ENCODE measurements at regions not wholly inside any gene's neighbourhood (a gene's known extent, or its start where the extent isn't known, plus 50 kb on each side); places are given as distances from the start of the nearest gene placed in this dataset.

GRCh38 chrX:13373027-13373426 lies 53.2 kb upstream of the ATXN3L start:
- no peak for TF ChIP-seq CTCF (IDR thresholded peaks at IDR 0.05)
- no peak for TF ChIP-seq POLR2A (IDR thresholded peaks at IDR 0.05)

All from adrenal gland (tissue), 5 donors.